ENCODE measurements at regions not wholly inside any gene's neighbourhood (a gene's known extent, or its start where the extent isn't known, plus 50 kb on each side); places are given as distances from the start of the nearest gene placed in this dataset.

DNA sequence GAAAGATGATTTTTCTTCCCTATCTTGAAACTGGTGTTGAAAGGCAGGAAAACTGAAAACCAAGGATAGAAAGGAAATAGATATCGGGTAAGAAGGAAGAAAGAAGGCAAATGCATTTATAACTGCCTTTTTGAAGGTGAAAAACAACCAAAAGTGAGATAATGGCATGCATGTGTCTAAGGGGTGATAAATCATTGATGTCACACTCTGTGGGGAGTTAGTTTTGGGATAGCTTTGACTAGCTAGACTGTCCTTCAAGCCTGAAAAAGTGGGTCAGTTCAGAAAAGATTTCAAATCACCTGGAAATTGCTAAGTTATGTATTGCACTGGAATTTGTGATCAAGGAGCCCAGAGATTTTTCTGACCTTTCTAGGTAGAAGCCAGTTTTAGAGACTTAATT lies 142.2 kb upstream of the UMPS start:
- no peak for DNase-seq (ENCODE audit: low read depth)
- no peak overlapping the region for H3K4me3 ChIP-seq (ENCODE audit: low read depth, low read length)
- TF ChIP-seq, protein P1, sequence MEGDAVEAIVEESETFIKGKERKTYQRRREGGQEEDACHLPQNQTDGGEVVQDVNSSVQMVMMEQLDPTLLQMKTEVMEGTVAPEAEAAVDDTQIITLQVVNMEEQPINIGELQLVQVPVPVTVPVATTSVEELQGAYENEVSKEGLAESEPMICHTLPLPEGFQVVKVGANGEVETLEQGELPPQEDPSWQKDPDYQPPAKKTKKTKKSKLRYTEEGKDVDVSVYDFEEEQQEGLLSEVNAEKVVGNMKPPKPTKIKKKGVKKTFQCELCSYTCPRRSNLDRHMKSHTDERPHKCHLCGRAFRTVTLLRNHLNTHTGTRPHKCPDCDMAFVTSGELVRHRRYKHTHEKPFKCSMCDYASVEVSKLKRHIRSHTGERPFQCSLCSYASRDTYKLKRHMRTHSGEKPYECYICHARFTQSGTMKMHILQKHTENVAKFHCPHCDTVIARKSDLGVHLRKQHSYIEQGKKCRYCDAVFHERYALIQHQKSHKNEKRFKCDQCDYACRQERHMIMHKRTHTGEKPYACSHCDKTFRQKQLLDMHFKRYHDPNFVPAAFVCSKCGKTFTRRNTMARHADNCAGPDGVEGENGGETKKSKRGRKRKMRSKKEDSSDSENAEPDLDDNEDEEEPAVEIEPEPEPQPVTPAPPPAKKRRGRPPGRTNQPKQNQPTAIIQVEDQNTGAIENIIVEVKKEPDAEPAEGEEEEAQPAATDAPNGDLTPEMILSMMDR (IDR thresholded peaks at IDR 0.05; ENCODE audit: low read depth, low read length, missing control alignments): no peak

DNA sequence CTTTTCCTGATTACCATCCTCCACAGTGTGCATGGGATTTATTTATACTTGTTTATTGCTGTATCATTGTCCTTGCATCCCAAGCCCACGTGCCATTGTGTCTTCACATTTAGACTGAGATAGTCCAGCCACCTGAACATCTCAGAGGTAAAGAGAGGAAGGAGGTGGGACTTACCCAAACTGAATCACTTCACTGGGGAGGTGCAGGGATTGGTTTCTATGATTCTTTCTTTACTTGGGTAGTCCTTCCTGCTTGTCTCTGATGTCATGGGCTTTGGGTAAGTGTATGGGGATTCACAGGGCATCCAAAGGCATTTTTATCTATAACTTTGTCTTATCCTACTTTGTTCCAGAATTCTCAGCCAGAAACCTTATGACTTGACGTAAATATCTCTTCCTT lies 141.5 kb upstream of the UMPS start:
- TF ChIP-seq, protein P1 (IDR thresholded peaks at IDR 0.05; ENCODE audit: low read depth, low read length, missing control alignments): no peak
- H3K4me3 ChIP-seq (ENCODE audit: low read depth, low read length): no peak overlapping the region
- no peak for DNase-seq (ENCODE audit: low read depth)

DNA sequence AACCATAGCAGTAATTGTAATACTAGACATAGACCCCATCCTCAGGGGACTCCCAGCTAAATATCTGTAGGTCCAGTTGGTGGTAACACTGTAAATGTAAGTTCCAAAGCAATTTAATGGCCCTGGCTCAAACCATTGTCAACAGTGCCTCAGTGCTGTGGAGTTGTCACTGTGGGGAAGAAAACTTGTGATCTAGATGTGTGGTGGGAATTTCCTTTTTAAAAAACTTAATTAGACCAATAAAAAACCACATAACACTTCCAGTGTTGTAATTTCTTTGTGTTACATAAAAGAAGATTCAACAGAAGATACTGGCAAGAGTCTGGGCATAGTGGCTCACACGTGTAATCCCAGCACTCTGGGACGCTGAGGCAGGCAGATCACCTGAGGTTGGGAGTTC lies 138.6 kb upstream of the UMPS start:
- no peak for DNase-seq (ENCODE audit: low read depth)
- TF ChIP-seq, protein P1 (IDR thresholded peaks at IDR 0.05; ENCODE audit: low read depth, low read length, missing control alignments): no peak
- no peak overlapping the region for H3K4me3 ChIP-seq (ENCODE audit: low read depth, low read length)

DNA sequence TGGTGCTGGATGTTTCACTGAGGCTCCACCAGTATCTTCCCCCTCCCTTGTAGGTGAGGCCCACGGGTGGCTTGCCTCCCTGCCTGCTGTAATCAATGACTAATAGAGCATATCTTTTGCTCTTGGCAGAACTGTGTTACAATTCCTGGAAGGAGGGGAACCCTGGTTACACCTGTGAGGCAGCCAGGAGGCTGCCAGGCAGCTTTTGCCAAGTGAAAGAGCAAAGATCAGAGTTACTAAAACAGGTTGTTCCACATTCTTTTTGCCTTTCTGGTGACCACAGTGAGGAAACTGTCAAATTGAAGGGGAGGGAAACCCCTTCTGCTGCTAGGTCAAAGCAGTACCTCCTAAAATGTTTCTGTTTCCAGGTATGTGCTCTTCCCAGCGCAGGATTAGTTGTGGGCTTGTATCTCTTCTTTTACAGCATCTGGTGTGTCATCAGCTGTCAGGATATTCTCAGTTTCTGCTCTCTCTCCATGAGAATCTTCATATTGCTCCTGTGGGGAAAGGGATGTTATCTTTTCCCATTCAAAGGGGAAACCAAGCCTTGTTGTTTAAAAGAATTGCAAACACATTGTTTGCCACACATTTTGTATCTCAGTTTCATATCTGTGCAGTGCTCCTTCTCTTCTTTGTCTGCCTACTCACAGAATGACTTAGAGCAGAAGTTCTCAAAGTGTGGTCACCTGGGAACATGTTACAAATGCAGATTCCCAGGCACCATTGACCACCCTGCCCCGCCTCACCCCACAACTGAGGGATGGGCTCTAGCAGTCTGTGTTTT lies 137.4 kb upstream of the UMPS start:
- DNase-seq (ENCODE audit: low read depth): no peak
- H3K4me3 ChIP-seq (ENCODE audit: low read depth, low read length): no peak overlapping the region
- TF ChIP-seq, protein P1 (IDR thresholded peaks at IDR 0.05; ENCODE audit: low read depth, low read length, missing control alignments): no peak

DNA sequence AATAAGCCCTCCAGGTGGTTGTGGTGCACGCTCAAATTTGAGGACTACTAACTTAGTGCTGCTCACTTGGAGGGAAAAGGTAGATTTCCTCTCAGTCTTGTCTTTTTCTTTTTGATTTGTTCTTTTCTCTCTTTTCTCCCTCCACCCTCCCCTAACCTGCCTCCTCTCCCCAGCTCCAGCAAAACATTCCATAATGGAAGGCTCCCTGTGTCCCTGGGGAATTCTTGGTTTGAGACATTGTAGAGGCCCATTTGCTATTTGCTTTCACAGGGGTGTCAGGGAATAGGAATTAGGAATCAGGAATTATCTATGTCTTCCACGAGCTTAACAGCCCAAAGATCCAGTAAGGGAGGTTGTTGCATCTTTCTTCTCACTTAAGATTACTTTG lies 136.8 kb upstream of the UMPS start:
- TF ChIP-seq, protein P1 (IDR thresholded peaks at IDR 0.05; ENCODE audit: low read depth, low read length, missing control alignments): no peak
- no peak overlapping the region for H3K4me3 ChIP-seq (ENCODE audit: low read depth, low read length)
- no peak for DNase-seq (ENCODE audit: low read depth)

DNA sequence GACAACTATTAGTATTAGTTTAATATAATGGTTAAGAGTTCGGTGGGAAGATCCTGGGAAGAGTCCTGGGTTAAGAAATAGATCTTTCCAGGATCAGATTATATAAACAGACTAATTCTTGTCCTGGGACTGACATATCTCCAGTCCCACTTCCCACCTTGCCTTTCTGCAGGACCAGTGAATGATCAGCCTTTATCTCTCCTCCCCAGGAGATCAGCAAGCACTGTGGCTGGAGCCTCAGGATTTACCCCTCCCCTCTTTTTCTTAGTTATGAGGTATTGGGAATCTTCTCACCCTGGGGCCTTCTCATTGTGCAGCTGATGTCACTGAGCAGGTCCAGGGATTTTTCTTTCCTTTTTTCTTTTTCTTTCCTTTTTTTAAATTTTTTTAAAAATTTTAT lies 135.7 kb upstream of the UMPS start:
- no peak overlapping the region for H3K4me3 ChIP-seq (ENCODE audit: low read depth, low read length)
- DNase-seq (ENCODE audit: low read depth): no peak
- TF ChIP-seq, protein P1 (IDR thresholded peaks at IDR 0.05; ENCODE audit: low read depth, low read length, missing control alignments): no peak

DNA sequence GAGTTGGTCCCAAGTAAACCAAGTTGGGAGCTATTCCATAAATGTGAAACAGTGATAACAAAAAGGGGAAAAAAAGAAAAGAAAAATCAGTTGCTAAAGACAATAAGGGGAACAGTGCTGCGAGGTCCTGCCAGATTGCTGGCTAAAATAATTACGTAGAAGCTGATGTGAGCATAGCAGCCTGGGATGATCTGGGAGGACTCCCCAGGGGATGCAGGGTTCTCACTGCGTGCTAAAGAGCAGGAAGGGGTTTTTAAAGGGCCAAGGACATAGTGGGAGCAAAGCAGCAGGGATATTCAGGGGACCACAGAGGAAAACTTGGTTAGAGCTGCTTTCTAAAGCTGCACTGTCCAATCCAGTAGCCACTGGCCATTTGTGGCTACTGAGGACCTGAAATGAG lies 133.0 kb upstream of the UMPS start:
- DNase-seq (ENCODE audit: low read depth): no peak
- H3K4me3 ChIP-seq (ENCODE audit: low read depth, low read length): no peak overlapping the region
- TF ChIP-seq, protein P1 (IDR thresholded peaks at IDR 0.05; ENCODE audit: low read depth, low read length, missing control alignments): no peak

All from GM12864 (cell line).